Keratinocyte (primary cell): ENCODE measurements at regions not wholly inside any gene's neighbourhood (a gene's known extent, or its start where the extent isn't known, plus 50 kb on each side); places are given as distances from the start of the nearest gene placed in this dataset.

Experiments used
- DNase-seq: peaks from one replicate; pipeline ENCODE4 v3.0.0-alpha.2; 2011; ENCODE audit warnings: low read depth, missing footprints, low spot score
- FAIRE-seq: peaks from 2 replicates; lab custom pipeline; 2011; peaks lifted over from hg19 to GRCh38; lab: Jason Lieb, UNC
- H2AFZ ChIP-seq: 2 replicates; pipeline ENCODE4 v1.6.0; 2012; ENCODE audit warnings: low read length, control low read depth, inconsistent platforms; ENCODE audit not compliant: control insufficient read depth
- H3K27ac ChIP-seq: 2 replicates; pipeline ENCODE4 v1.5.1; 2011; ENCODE audit warnings: low read length; ENCODE audit not compliant: control insufficient read depth, insufficient read depth
- H3K27me3 ChIP-seq: 3 replicates; pipeline ENCODE4 v1.6.0; 2011; ENCODE audit warnings: low read length; ENCODE audit not compliant: control insufficient read depth, insufficient read depth; ENCODE audit errors: extremely low read depth
- H3K36me3 ChIP-seq, 2 experiments: 2 replicates in 1 of 2; 3 replicates in 1 of 2; pipeline ENCODE4 v1.5.1; 2011; ENCODE audit warnings: low read length in 2 of 2, mild to moderate bottlenecking in 1 of 2; ENCODE audit not compliant: control insufficient read depth in 2 of 2, insufficient read depth in 2 of 2; ENCODE audit errors: extremely low read depth in 1 of 2
- H3K4me1 ChIP-seq: 3 replicates; pipeline ENCODE4 v1.5.1; 2011; ENCODE audit warnings: low read length; ENCODE audit not compliant: control insufficient read depth, insufficient read depth; ENCODE audit errors: extremely low read depth
- H3K4me2 ChIP-seq: 3 replicates; pipeline ENCODE4 v1.6.0; 2011; ENCODE audit warnings: low read depth, low read length; ENCODE audit not compliant: control insufficient read depth, insufficient read depth; ENCODE audit errors: extremely low read depth
- H3K4me3 ChIP-seq, 3 experiments: fragments of 200-600 bp in 1 of 3; sonication (generic) in 1 of 3; 2 replicates in 2 of 3; 3 replicates in 1 of 3; pipeline ENCODE4 v1.5.1; 2011 to 2016; ENCODE audit warnings: low read length in 3 of 3, mild to moderate bottlenecking in 3 of 3, control low read depth in 2 of 3, inconsistent platforms in 1 of 3, low read depth in 1 of 3, mixed read lengths in 1 of 3, mixed run types in 1 of 3, moderate library complexity in 1 of 3; ENCODE audit not compliant: control insufficient read depth in 2 of 3, insufficient read depth in 2 of 3; ENCODE audit errors: extremely low read depth in 1 of 3
- H3K79me2 ChIP-seq: 2 replicates; pipeline ENCODE4 v1.6.0; 2012; ENCODE audit warnings: low read length; ENCODE audit not compliant: control insufficient read depth, insufficient read depth
- H3K9ac ChIP-seq: 3 replicates; pipeline ENCODE4 v1.6.0; 2011; ENCODE audit warnings: low read length; ENCODE audit not compliant: control insufficient read depth, insufficient read depth; ENCODE audit errors: extremely low read depth
- H3K9me1 ChIP-seq: 3 replicates; pipeline ENCODE4 v1.6.0; 2011; ENCODE audit warnings: low read length; ENCODE audit not compliant: control insufficient read depth, insufficient read depth; ENCODE audit errors: extremely low read depth
- H3K9me3 ChIP-seq: 2 replicates; pipeline ENCODE4 v1.5.1; 2012; ENCODE audit warnings: low read depth, low read length; ENCODE audit not compliant: control insufficient read depth
- H4K20me1 ChIP-seq: 3 replicates; pipeline ENCODE4 v1.6.0; 2011; ENCODE audit warnings: low read length; ENCODE audit not compliant: control insufficient read depth, insufficient read depth; ENCODE audit errors: extremely low read depth
- CTCF ChIP-seq, 3 experiments: IDR thresholded peaks in 1 of 3; conservative IDR thresholded peaks in 1 of 3; optimal IDR thresholded peaks in 1 of 3; 2 replicates in 2 of 3; 3 replicates in 1 of 3; pipeline versions ENCODE3 to v1.5.1; 2011; ENCODE audit warnings: low read length in 3 of 3, mild to moderate bottlenecking in 3 of 3, moderate library complexity in 2 of 3, control low read depth in 1 of 3, inconsistent platforms in 1 of 3; ENCODE audit not compliant: insufficient read depth in 2 of 3; ENCODE audit errors: extremely low read depth in 1 of 3
- EZH2 ChIP-seq: IDR thresholded peaks from one replicate; pipeline ENCODE4 v1.6.1; 2012; ENCODE audit warnings: inconsistent platforms, mild to moderate bottlenecking, low read length, moderate library complexity
- dilution Hi-C: fragments of 300-500 bp; cut with MboI; formaldehyde crosslinking; loops from one replicate; pipeline ENCODE4 v1.7.0; 2020; ENCODE audit warnings: low sequenced_read_pairs; ENCODE audit not compliant: extremely low pct_ligation_motif_present

DNA sequence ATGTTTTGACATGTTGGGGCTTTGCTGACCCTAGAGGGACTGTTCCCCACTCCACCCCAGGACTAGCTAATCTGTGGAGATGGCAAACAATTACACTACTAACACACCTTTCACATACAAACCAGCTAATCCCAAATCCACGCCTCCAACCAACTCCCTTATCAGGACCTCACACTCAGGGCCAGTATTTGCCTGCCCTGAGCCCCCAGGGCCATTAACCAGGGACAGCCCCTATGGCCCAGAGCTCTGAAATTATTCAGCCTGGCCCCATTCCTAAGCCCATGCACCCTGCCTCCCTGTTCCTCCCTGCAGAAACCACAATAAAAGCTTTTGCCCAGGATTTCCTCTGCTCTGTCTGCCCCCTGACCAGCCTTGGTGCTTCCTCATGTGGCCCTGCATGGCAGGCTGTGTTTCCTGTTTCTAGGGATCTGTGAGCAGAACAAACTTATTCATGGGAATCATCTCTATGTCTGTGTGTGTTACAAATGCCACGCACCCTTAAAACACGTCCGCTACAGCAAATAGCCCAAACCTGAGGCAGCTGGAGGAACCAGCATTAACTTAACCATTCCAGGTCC, 121.2 kb downstream of the PXDC1 start:
- Histone ChIP-seq H4K20me1 (no peaks in the 10 kb centered on the region), H3K9me1 (no peaks in the 10 kb centered on the region), H3K36me3 (no peaks in the 10 kb centered on the region), H3K4me1 (no peaks in the 10 kb centered on the region), H3K79me2 (no peaks in the 10 kb centered on the region), H3K4me3 (no peak overlapping the region), H2AFZ (no peak overlapping the region), H3K4me2 (no peak overlapping the region), H3K27me3 (peaks cover 6% of the 10 kb centered on the region), H3K27ac (no peak overlapping the region), H3K9me3 (no peaks in the 10 kb centered on the region), H3K9ac (no peak overlapping the region)
- no peak for FAIRE-seq
- dilution Hi-C loops = no loop called here
- DNase-seq = no peak
- TF ChIP-seq EZH2 = no peak
- no peak for TF ChIP-seq CTCF (optimal IDR thresholded peaks at IDR 0.05 in 1 of 3, IDR thresholded peaks at IDR 0.05 in 1 of 3, conservative IDR thresholded peaks at IDR 0.05 in 1 of 3; ENCODE audit: extremely low read depth in 1 of 3, insufficient read depth in 2 of 3, low read length in 3 of 3)

DNA sequence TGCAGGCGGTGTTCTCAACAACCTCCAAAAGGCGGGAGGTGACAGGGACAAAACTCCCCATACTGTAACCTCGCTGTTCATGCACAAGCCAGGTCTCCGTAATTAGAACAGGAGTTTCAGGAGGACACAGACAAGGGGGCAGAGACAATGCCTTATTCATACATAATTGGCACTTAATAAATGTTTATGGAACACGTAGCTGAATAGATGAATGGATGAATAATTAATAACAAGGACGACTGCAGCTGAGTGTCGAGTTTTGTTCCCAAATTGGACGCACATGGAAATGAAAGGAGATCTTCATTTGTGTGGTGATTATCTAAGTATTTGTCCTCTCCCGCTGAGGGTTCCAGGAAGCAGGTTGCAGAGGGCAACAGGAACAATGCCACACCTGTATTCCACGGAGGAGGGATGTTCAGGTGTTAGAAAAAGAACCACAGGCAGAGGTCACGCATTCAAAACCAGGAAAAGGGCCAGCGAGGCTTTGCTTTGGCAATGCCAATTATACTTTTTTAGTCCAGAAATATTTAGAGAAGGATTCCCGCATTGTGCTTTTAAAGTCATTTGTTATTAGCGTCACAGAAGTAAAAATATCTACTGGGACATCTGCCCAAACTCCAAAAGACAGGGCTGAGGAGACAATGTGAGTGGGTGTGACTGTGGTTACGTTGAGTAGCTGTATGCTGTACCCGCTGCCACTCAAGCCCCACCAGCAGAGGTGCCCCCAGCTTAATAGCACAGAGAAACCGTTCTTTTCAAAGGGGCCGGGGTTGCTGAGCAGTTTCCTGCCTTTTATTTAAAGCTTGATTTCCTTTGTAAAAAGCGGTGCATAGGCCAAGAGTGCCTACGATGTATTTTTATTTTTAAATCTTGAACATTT, 123.3 kb downstream of the PXDC1 start:
- Histone ChIP-seq H2AFZ (no peak overlapping the region), H3K36me3 (no peaks in the 10 kb centered on the region), H3K9me1 (no peaks in the 10 kb centered on the region), H3K27ac (no peak overlapping the region), H3K4me2 (no peak overlapping the region), H3K4me1 (no peaks in the 10 kb centered on the region), H3K9me3 (no peaks in the 10 kb centered on the region), H4K20me1 (no peaks in the 10 kb centered on the region), H3K79me2 (no peaks in the 10 kb centered on the region), H3K4me3 (no peak overlapping the region), H3K27me3 (peaks cover 6% of the 10 kb centered on the region), H3K9ac (no peak overlapping the region)
- DNase-seq = no peak
- TF ChIP-seq CTCF (optimal IDR thresholded peaks at IDR 0.05 in 1 of 3, IDR thresholded peaks at IDR 0.05 in 1 of 3, conservative IDR thresholded peaks at IDR 0.05 in 1 of 3; ENCODE audit: extremely low read depth in 1 of 3, insufficient read depth in 2 of 3, low read length in 3 of 3) = no peak
- no peak for TF ChIP-seq EZH2
- dilution Hi-C loops = no loop called here
- FAIRE-seq = no peak
